ENCODE measurements at regions not wholly inside any gene's neighbourhood (a gene's known extent, or its start where the extent isn't known, plus 50 kb on each side); places are given as distances from the start of the nearest gene placed in this dataset.
"Not testable (repeated sequence)": the region's sequence is repeated elsewhere in the genome, so short reads cannot be mapped to it uniquely, and the experiment has no call there.

- H2AFZ ChIP-seq (ENCODE audit: low read depth, low read length, poor library complexity, severe bottlenecking); intact Hi-C loops (cut with micrococcal nuclease); ATAC-seq; H3K4me1 ChIP-seq (ENCODE audit: control insufficient read depth in 1 of 2, insufficient read depth in 2 of 2, low read length in 2 of 2); H4K20me1 ChIP-seq (ENCODE audit: insufficient read depth); H3K4me2 ChIP-seq (ENCODE audit: low read length); CTCF ChIA-PET; H3K27me3 ChIP-seq (ENCODE audit: insufficient read depth, low read length); H3K9ac ChIP-seq (ENCODE audit: low read length); H3K9me3 ChIP-seq (ENCODE audit: control insufficient read depth in 1 of 2, insufficient read depth in 1 of 2, low read depth in 1 of 2, low read length in 2 of 2); POLR2A ChIA-PET; RAD21 ChIA-PET (ENCODE audit: low non-redundant PET in 1 of 2, low total read pairs in 2 of 2, uncharacterized antibody in 2 of 2, unreplicated experiment in 2 of 2); H3K36me3 ChIP-seq (ENCODE audit: control insufficient read depth in 1 of 2, insufficient read depth in 2 of 2, low read length in 2 of 2); H3K27ac ChIP-seq (ENCODE audit: low read depth, low read length); H3K4me3 ChIP-seq (replicated peaks in 1 of 2; ENCODE audit: low read depth in 1 of 2, low read length in 2 of 2); H3K79me2 ChIP-seq (ENCODE audit: insufficient read depth, low read length); DNase-seq (ENCODE audit: low read depth, low spot score); BruUV-seq (replicated peaks); H3K9me2 ChIP-seq (ENCODE audit: insufficient read depth): not testable (repeated sequence)
These were observed 871.9 kb upstream of the B3GALT2 start for GRCh38 chr1:194058268-194058667.

GRCh38 chr1:194056169-194056568, 869.8 kb upstream of the B3GALT2 start:
- Histone ChIP-seq H3K4me3 (replicated peaks in 1 of 2; ENCODE audit: low read depth in 1 of 2, low read length in 2 of 2) (no peak overlapping the region), H3K27ac (ENCODE audit: low read depth, low read length) (no peak overlapping the region), H3K27me3 (ENCODE audit: insufficient read depth, low read length) (no peaks in the 10 kb centered on the region), H3K36me3 (ENCODE audit: control insufficient read depth in 1 of 2, insufficient read depth in 2 of 2, low read length in 2 of 2) (no peaks in the 10 kb centered on the region), H3K4me1 (ENCODE audit: control insufficient read depth in 1 of 2, insufficient read depth in 2 of 2, low read length in 2 of 2) (no peaks in the 10 kb centered on the region), H3K9me2 (ENCODE audit: insufficient read depth) (no peaks in the 10 kb centered on the region), H3K79me2 (ENCODE audit: insufficient read depth, low read length) (no peaks in the 10 kb centered on the region), H3K9me3 (ENCODE audit: control insufficient read depth in 1 of 2, insufficient read depth in 1 of 2, low read depth in 1 of 2, low read length in 2 of 2) (no peaks in the 10 kb centered on the region), H4K20me1 (ENCODE audit: insufficient read depth) (no peaks in the 10 kb centered on the region), H3K9ac (ENCODE audit: low read length) (no peak overlapping the region), H3K4me2 (ENCODE audit: low read length) (no peak overlapping the region), H2AFZ (ENCODE audit: low read depth, low read length, poor library complexity, severe bottlenecking) (no peak overlapping the region)
- ChIA-PET RAD21 (ENCODE audit: low non-redundant PET in 1 of 2, low total read pairs in 2 of 2, uncharacterized antibody in 2 of 2, unreplicated experiment in 2 of 2) (no interaction called here), CTCF (no interaction called here), POLR2A (no interaction called here)
- ATAC-seq (no peak), DNase-seq (ENCODE audit: low read depth, low spot score) (no peak)
- TF ChIP-seq CBX3 (IDR thresholded peaks at IDR 0.05; ENCODE audit: low read depth) (no peak), EZH2phosphoT487 (IDR thresholded peaks at IDR 0.05; ENCODE audit: borderline replicate concordance) (no peak), EGR1 (IDR thresholded peaks at IDR 0.05; ENCODE audit: low read depth) (no peak), MAX (IDR thresholded peaks at IDR 0.05) (no peak), YY1 (IDR thresholded peaks at IDR 0.05; ENCODE audit: extremely low read depth, insufficient replicate concordance, low read depth, low read length) (no peak), POLR2A (IDR thresholded peaks at IDR 0.05; ENCODE audit: borderline replicate concordance, extremely low read depth, insufficient read depth, insufficient read length) (no peak), ELF1 (IDR thresholded peaks at IDR 0.05; ENCODE audit: borderline replicate concordance, low read depth) (no peak), SIN3A (IDR thresholded peaks at IDR 0.05; ENCODE audit: low read depth) (no peak), SP1 (IDR thresholded peaks at IDR 0.05; ENCODE audit: low read depth) (no peak), ATF3 (IDR thresholded peaks at IDR 0.05) (no peak), REST (IDR thresholded peaks at IDR 0.05; ENCODE audit: low read depth) (no peak), POLR2AphosphoS5 (IDR thresholded peaks at IDR 0.05; ENCODE audit: low read depth, low read length) (no peak), ZBTB33 (IDR thresholded peaks at IDR 0.05; ENCODE audit: extremely low read depth, insufficient replicate concordance, low read length) (no peak), SRF (IDR thresholded peaks at IDR 0.05; ENCODE audit: low read depth) (no peak), RAD21 (IDR thresholded peaks at IDR 0.05; ENCODE audit: low read depth) (no peak), JUND (IDR thresholded peaks at IDR 0.05) (no peak), CEBPB (IDR thresholded peaks at IDR 0.05; ENCODE audit: low read depth) (no peak), ZNF274 (IDR thresholded peaks at IDR 0.05; ENCODE audit: low read depth, low read length) (no peak)
- intact Hi-C loops (cut with micrococcal nuclease), result no loop called here
- BruUV-seq (replicated peaks), result no TSS peak

All from HCT116 (cell line).